Psoas muscle (tissue), 7 donors: ENCODE measurements at regions not wholly inside any gene's neighbourhood (a gene's known extent, or its start where the extent isn't known, plus 50 kb on each side); places are given as distances from the start of the nearest gene placed in this dataset.

Experiments
- ATAC-seq, 4 donors: fragments of 200-7000 bp; cut with Tn5 transposase; one replicate each; pipeline ENCODE4 v1.9.1; 2020; ENCODE audit warnings: moderate library complexity in 3 of 4, mild to moderate bottlenecking in 2 of 4
- DNase-seq, 2 donors: peaks; one replicate each; pipeline ENCODE4 v3.0.0-alpha.2; 2020
- H3K27ac ChIP-seq: fragments of 200-600 bp; one replicate; pipeline ENCODE4 v1.8.0; 2022
- H3K27me3 ChIP-seq, 3 donors: fragments of 200-600 bp in 1 of 3; one replicate each; pipeline versions ENCODE4 v1.6.1 to v1.8.0; 2013 to 2022; ENCODE audit warnings: low read length in 2 of 3, mild to moderate bottlenecking in 2 of 3, moderate library complexity in 1 of 3; ENCODE audit not compliant: insufficient read depth in 3 of 3
- H3K36me3 ChIP-seq, 2 donors: fragments of 200-600 bp in 1 of 2; one replicate each; pipeline versions ENCODE4 v1.6.1 to v1.8.0; 2013 to 2022; ENCODE audit warnings: low read depth in 1 of 2, mild to moderate bottlenecking in 1 of 2, moderate library complexity in 1 of 2; ENCODE audit not compliant: insufficient read depth in 1 of 2
- H3K4me1 ChIP-seq: fragments of 200-600 bp; one replicate; pipeline ENCODE4 v1.8.0; 2022
- H3K4me3 ChIP-seq: fragments of 200-600 bp; one replicate; pipeline ENCODE4 v1.8.0; 2022; ENCODE audit warnings: mild to moderate bottlenecking
- H3K9me3 ChIP-seq: fragments of 200-600 bp; one replicate; pipeline ENCODE4 v1.8.0; 2022
- WGBS, 3 donors: extraction: QIAGEN DNeasy Blood & Tissue Kit; methylation state at CpG; one replicate each; pipeline versions ENCODE4 v1.1.6 to v1.1.7; 2013; 5-methylcytosine and 5-hydroxymethylcytosine counted together
- intact Hi-C, 2 donors: fragments of 100-400 bp; cut with DNase I; formaldehyde crosslinking; loops; one replicate each; pipeline versions ENCODE4 v1.11.0 to v1.14.2; 2022
- TF ChIP-seq, protein P1 (sequence below): fragments of 200-600 bp; IDR thresholded peaks from one replicate; pipeline ENCODE4 v1.8.0; 2022; ENCODE audit warnings: antibody characterized with exemption
- donor health status: healthy with polysubstance abuse.
- donor health status: DM: no; HTN: no; CAD: no; lungs with moderate emphysema.
- donor health status: Bipolar disorder and iron deficiency.
- donor health status: healthy.
- donor health status: DM: yes; HTN: yes; CAD: no.
- donor health status: DM: no; HTN: no; CAD: no.
- donor health status: DM: yes; HTN: yes; CAD: no.

DNA sequence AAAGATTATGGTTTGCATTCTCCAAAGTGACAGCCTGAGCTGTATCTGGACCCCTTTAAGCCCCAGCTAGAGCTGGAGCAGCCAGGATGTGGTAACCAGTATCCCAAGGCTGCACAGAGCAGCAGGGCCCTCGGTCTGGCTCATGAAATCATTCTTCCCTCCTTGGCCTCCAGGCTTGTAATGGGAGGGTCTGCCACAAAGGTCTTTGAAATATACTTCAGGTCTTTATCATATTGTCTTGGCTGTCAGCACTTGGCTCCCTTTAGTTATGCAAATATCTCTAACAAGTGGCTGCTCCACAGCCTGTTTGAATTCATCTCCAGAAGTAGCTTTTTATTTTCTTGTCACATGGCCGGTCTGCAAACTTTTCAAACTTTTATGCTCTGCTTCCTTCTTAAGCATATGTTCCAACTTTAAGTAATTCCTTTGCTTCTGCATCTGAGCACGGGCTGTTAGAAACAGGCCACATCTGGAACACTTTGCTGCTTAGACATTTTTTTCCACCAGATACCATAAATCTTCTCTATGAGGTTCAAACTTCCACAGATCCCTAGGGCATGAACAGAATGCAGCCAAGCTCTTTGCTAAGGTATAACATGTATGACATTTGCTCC, 663.4 kb upstream of the MIS18BP1 start:
- Histone ChIP-seq H3K4me1 (no peaks in the 10 kb centered on the region), H3K36me3 (no peaks in the 10 kb centered on the region), H3K4me3 (no peak overlapping the region), H3K27me3 (no peaks in the 10 kb centered on the region), H3K9me3 (peaks cover 4% of the 10 kb centered on the region), H3K27ac (no peak overlapping the region)
- no peak for DNase-seq
- ATAC-seq = no peak
- TF ChIP-seq, protein P1, sequence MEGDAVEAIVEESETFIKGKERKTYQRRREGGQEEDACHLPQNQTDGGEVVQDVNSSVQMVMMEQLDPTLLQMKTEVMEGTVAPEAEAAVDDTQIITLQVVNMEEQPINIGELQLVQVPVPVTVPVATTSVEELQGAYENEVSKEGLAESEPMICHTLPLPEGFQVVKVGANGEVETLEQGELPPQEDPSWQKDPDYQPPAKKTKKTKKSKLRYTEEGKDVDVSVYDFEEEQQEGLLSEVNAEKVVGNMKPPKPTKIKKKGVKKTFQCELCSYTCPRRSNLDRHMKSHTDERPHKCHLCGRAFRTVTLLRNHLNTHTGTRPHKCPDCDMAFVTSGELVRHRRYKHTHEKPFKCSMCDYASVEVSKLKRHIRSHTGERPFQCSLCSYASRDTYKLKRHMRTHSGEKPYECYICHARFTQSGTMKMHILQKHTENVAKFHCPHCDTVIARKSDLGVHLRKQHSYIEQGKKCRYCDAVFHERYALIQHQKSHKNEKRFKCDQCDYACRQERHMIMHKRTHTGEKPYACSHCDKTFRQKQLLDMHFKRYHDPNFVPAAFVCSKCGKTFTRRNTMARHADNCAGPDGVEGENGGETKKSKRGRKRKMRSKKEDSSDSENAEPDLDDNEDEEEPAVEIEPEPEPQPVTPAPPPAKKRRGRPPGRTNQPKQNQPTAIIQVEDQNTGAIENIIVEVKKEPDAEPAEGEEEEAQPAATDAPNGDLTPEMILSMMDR = no peak
- intact Hi-C loops = no loop called here
- 23 to 34% (median 26%) methylated on average over 3 of the region's 3 CpGs for WGBS, 3 donors

DNA sequence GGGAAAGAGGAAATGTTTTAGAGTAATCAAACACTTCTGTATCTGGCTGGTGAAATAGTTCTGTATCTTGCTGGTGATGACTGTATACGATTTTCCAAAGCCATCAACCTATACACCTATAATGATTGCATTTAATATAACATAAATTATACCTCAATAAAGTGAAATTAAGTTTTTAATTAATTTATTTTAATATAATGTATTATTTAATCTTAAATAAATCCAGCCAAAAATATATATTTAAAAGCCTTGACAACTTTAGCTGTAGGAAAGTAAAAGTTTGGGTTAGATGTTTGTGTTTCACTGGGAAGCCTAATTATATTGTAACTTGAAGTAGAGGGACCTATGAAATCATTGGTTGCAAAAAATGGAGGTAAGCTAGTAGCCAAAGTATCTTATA, 654.8 kb upstream of the MIS18BP1 start:
- 74 to 80% (median 77%) methylated on average over 1 of the region's 1 CpG for WGBS, 3 donors
- intact Hi-C loops = no loop called here
- no peak for ATAC-seq

DNA sequence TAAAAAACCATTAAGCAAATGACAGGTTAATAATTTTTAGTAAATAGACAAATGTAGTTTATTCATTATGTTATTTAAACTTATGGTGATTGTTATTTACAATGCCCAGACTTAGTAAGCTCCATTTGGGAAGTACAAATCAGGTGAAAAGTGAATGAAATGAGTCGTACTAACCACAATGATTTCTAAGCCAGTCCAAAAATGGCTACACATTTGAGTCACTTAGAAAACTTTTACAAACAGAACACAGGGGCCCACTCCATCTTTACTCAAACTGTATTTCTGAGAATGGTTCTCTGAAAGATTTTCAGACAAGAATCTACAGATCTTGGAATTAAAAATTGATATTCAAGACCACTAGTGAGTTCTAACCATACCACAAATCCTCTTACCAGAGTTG, 653.3 kb upstream of the MIS18BP1 start:
- H3K9me3 ChIP-seq = no peaks in the 10 kb centered on the region
- no peaks in the 10 kb centered on the region for H3K36me3 ChIP-seq
- H3K4me1 ChIP-seq = no peaks in the 10 kb centered on the region
- DNase-seq (no peak), ATAC-seq (no peak)
- no peak overlapping the region for H3K27ac ChIP-seq
- H3K4me3 ChIP-seq = no peak overlapping the region
- 79 to 86% (median 84%) methylated on average over 1 of the region's 1 CpG for WGBS, 3 donors
- TF ChIP-seq, protein P1 = no peak
- intact Hi-C loops = no loop called here
- no peaks in the 10 kb centered on the region for H3K27me3 ChIP-seq

More for the DNA sequence above, 654.8 kb upstream of the MIS18BP1 start:
- TF ChIP-seq, protein P1 = no peak
- Histone ChIP-seq H3K36me3 (no peaks in the 10 kb centered on the region), H3K27me3 (no peaks in the 10 kb centered on the region), H3K9me3 (peaks cover 2% of the 10 kb centered on the region), H3K4me3 (no peak overlapping the region), H3K4me1 (no peaks in the 10 kb centered on the region), H3K27ac (no peak overlapping the region)
- no peak for DNase-seq

GRCh38 chr14:45905672-45906071, 652.7 kb upstream of the MIS18BP1 start:
- intact Hi-C loops = no loop called here
- Histone ChIP-seq H3K27me3 (no peaks in the 10 kb centered on the region), H3K4me3 (no peak overlapping the region), H3K9me3 (no peaks in the 10 kb centered on the region), H3K27ac (no peak overlapping the region), H3K4me1 (no peaks in the 10 kb centered on the region), H3K36me3 (no peaks in the 10 kb centered on the region)
- DNase-seq (no peak), ATAC-seq (no peak)
- TF ChIP-seq, protein P1 = no peak
- 56 to 74% (median 66%) methylated on average over 1 of the region's 1 CpG for WGBS, 3 donors

- H3K27ac ChIP-seq = no peak overlapping the region
- no peak for ATAC-seq
- H3K4me3 ChIP-seq = no peak overlapping the region
- H3K27me3 ChIP-seq = no peaks in the 10 kb centered on the region
- H3K36me3 ChIP-seq = no peaks in the 10 kb centered on the region
- TF ChIP-seq, protein P1 = no peak
- no peaks in the 10 kb centered on the region for H3K4me1 ChIP-seq
- intact Hi-C loops = no loop called here
- 90 to 98% (median 95%) methylated on average over 1 of the region's 1 CpG for WGBS, 3 donors
- no peaks in the 10 kb centered on the region for H3K9me3 ChIP-seq
- DNase-seq = no peak
Observed at GRCh38 chr14:45904314-45904713, 651.3 kb upstream of the MIS18BP1 start.
